Mesodermal cell (in vitro differentiated cells): ENCODE measurements at regions not wholly inside any gene's neighbourhood (a gene's known extent, or its start where the extent isn't known, plus 50 kb on each side); places are given as distances from the start of the nearest gene placed in this dataset.

Experiments
- H3K27ac ChIP-seq: 2 replicates; pipeline ENCODE4 v1.7.0; 2013; ENCODE audit warnings: mild to moderate bottlenecking, low read depth, low read length, moderate library complexity; ENCODE audit not compliant: severe bottlenecking
- H3K36me3 ChIP-seq: 2 replicates; pipeline ENCODE4 v1.7.1; 2013; ENCODE audit warnings: mild to moderate bottlenecking, low read length, moderate library complexity; ENCODE audit not compliant: control insufficient read depth, insufficient read depth
- H3K4me1 ChIP-seq: one replicate; pipeline ENCODE4 v1.7.1; 2013; ENCODE audit warnings: mild to moderate bottlenecking, low read length; ENCODE audit not compliant: insufficient read depth, control insufficient read depth, poor library complexity, severe bottlenecking
- H3K4me3 ChIP-seq: 2 replicates; pipeline ENCODE4 v1.7.0; 2013; ENCODE audit warnings: low read length, control low read depth, mild to moderate bottlenecking; ENCODE audit not compliant: insufficient read depth, poor library complexity, severe bottlenecking; ENCODE audit errors: extremely low read depth
- H3K9me3 ChIP-seq: 2 replicates; pipeline ENCODE4 v1.7.1; 2013; ENCODE audit warnings: mild to moderate bottlenecking, low read length, moderate library complexity; ENCODE audit not compliant: control insufficient read depth
- WGBS, 2 experiments: methylation state at CpG; one replicate each; pipeline ENCODE4 v1.1.5; 2013; ENCODE audit warnings: missing lambda C conversion rate in 2 of 2; ENCODE audit not compliant: insufficient coverage in 2 of 2; 5-methylcytosine and 5-hydroxymethylcytosine counted together

- Histone ChIP-seq H3K9me3 (no peaks in the 10 kb centered on the region), H3K27ac (no peak overlapping the region), H3K36me3 (no peaks in the 10 kb centered on the region), H3K4me3 (no peak overlapping the region), H3K4me1 (no peaks in the 10 kb centered on the region)
- WGBS, 2 experiments: 67 to 81% methylated on average over 3 of the region's 6 CpGs
These were observed 174.7 kb downstream of the LPIN1 start for GRCh38 chr2:11920993-11921583.

- Histone ChIP-seq H3K4me3 (no peak overlapping the region), H3K27ac (no peak overlapping the region), H3K36me3 (no peaks in the 10 kb centered on the region), H3K9me3 (no peaks in the 10 kb centered on the region), H3K4me1 (no peaks in the 10 kb centered on the region)
- 79 to 85% methylated on average over 3 to 4 of the region's 4 CpGs for WGBS, 2 experiments
These were observed 175.9 kb downstream of the LPIN1 start for GRCh38 chr2:11922294-11922693.

- Histone ChIP-seq H3K27ac (no peak overlapping the region), H3K9me3 (no peaks in the 10 kb centered on the region)
- WGBS, 2 experiments: 85 to 88% methylated on average over 2 of the region's 5 CpGs
These were observed 177.5 kb downstream of the LPIN1 start for GRCh38 chr2:11923935-11924334.

GRCh38 chr2:11925295-11926066 lies 179.0 kb downstream of the LPIN1 start:
- Histone ChIP-seq H3K9me3 (no peaks in the 10 kb centered on the region), H3K27ac (no peak overlapping the region), H3K4me3 (no peak overlapping the region), H3K36me3 (no peaks in the 10 kb centered on the region), H3K4me1 (no peaks in the 10 kb centered on the region)
- WGBS, 2 experiments: 97 to 98% methylated on average over 7 of the region's 11 CpGs

More at GRCh38 chr2:11923935-11924334, 177.5 kb downstream of the LPIN1 start:
- Histone ChIP-seq H3K36me3 (no peaks in the 10 kb centered on the region), H3K4me3 (no peak overlapping the region), H3K4me1 (no peaks in the 10 kb centered on the region)

GRCh38 chr2:11930211-11930761 lies 183.9 kb downstream of the LPIN1 start:
- WGBS, 2 experiments: 90 to 93% methylated on average over 6 to 11 of the region's 11 CpGs
- Histone ChIP-seq H3K9me3 (no peaks in the 10 kb centered on the region), H3K36me3 (no peaks in the 10 kb centered on the region), H3K4me1 (no peaks in the 10 kb centered on the region), H3K27ac (no peak overlapping the region), H3K4me3 (no peak overlapping the region)

GRCh38 chr2:11932048-11932512 lies 185.6 kb downstream of the LPIN1 start:
- Histone ChIP-seq H3K4me3 (no peak overlapping the region), H3K36me3 (no peaks in the 10 kb centered on the region), H3K4me1 (no peaks in the 10 kb centered on the region), H3K9me3 (no peaks in the 10 kb centered on the region), H3K27ac (no peak overlapping the region)
- 95 to 100% methylated on average over 2 to 4 of the region's 7 CpGs for WGBS, 2 experiments

- H3K27ac ChIP-seq: no peak overlapping the region
- H3K36me3 ChIP-seq: no peaks in the 10 kb centered on the region
- no peak overlapping the region for H3K4me3 ChIP-seq
- H3K4me1 ChIP-seq: no peaks in the 10 kb centered on the region
- 67% methylated on average over 1 of the region's 3 CpGs for WGBS, 2 experiments
- peaks cover 3% of the 10 kb centered on the region for H3K9me3 ChIP-seq
These were observed 186.5 kb downstream of the LPIN1 start for GRCh38 chr2:11932962-11933361.

- Histone ChIP-seq H3K4me1 (no peaks in the 10 kb centered on the region), H3K27ac (no peak overlapping the region), H3K9me3 (peaks cover 3% of the 10 kb centered on the region), H3K4me3 (no peak overlapping the region), H3K36me3 (no peaks in the 10 kb centered on the region)
- 92 to 95% methylated on average over 2 to 3 of the region's 3 CpGs for WGBS, 2 experiments
These were observed 187.4 kb downstream of the LPIN1 start for GRCh38 chr2:11933854-11934253.

GRCh38 chr2:11936761-11937160 lies 190.3 kb downstream of the LPIN1 start:
- no peak overlapping the region for H3K4me3 ChIP-seq
- no peak overlapping the region for H3K27ac ChIP-seq
- no peaks in the 10 kb centered on the region for H3K36me3 ChIP-seq
- peaks cover 3% of the 10 kb centered on the region for H3K9me3 ChIP-seq
- no peaks in the 10 kb centered on the region for H3K4me1 ChIP-seq
- 95 to 96% methylated on average over 5 to 6 of the region's 9 CpGs for WGBS, 2 experiments

- Histone ChIP-seq H3K36me3 (no peaks in the 10 kb centered on the region), H3K27ac (no peak overlapping the region), H3K9me3 (peaks cover 3% of the 10 kb centered on the region), H3K4me1 (no peaks in the 10 kb centered on the region), H3K4me3 (no peak overlapping the region)
- 92 to 93% methylated on average over 11 of the region's 11 CpGs for WGBS, 2 experiments
These were observed 191.8 kb downstream of the LPIN1 start for GRCh38 chr2:11938196-11938595.

GRCh38 chr2:11939523-11939922 lies 193.1 kb downstream of the LPIN1 start:
- Histone ChIP-seq H3K36me3 (no peaks in the 10 kb centered on the region), H3K4me3 (no peak overlapping the region), H3K27ac (no peak overlapping the region), H3K9me3 (peaks cover 3% of the 10 kb centered on the region), H3K4me1 (no peaks in the 10 kb centered on the region)
- WGBS, 2 experiments: 100% methylated on average over 1 of the region's 2 CpGs
